IPS DF 4.7 (cell line): ENCODE measurements at regions not wholly inside any gene's neighbourhood (a gene's known extent, or its start where the extent isn't known, plus 50 kb on each side); places are given as distances from the start of the nearest gene placed in this dataset.

ENCODE experiments used
- DNase-seq: peaks from one replicate; pipeline ENCODE4 v3.0.0-alpha.2; 2013; ENCODE audit warnings: low spot score; ENCODE audit errors: extremely low read depth

GRCh38 chr1:194598098-194598497 lies 1411.7 kb upstream of the B3GALT2 start:
- no peak for DNase-seq

- no peak for DNase-seq
These were observed 1399.9 kb upstream of the B3GALT2 start for GRCh38 chr1:194586302-194586701.

- no peak for DNase-seq
These were observed 1397.6 kb upstream of the B3GALT2 start for GRCh38 chr1:194584052-194584451.

GRCh38 chr1:194570476-194570875 lies 1384.1 kb upstream of the B3GALT2 start:
- DNase-seq, result no peak

GRCh38 chr1:194568610-194569009 lies 1382.2 kb upstream of the B3GALT2 start:
- no peak for DNase-seq

GRCh38 chr1:194548071-194548470 lies 1361.7 kb upstream of the B3GALT2 start:
- DNase-seq, result no peak

GRCh38 chr1:194544012-194544411 lies 1357.6 kb upstream of the B3GALT2 start:
- no peak for DNase-seq

- no peak for DNase-seq
These were observed 1352.0 kb upstream of the B3GALT2 start for GRCh38 chr1:194538453-194538852.

- DNase-seq, result no peak
These were observed 1351.1 kb upstream of the B3GALT2 start for GRCh38 chr1:194537521-194537920.

- no peak for DNase-seq
These were observed 1349.0 kb upstream of the B3GALT2 start for GRCh38 chr1:194535369-194535768.

GRCh38 chr1:194534784-194535183 lies 1348.4 kb upstream of the B3GALT2 start:
- DNase-seq, result no peak

GRCh38 chr1:194533641-194534040 lies 1347.2 kb upstream of the B3GALT2 start:
- DNase-seq, result no peak

GRCh38 chr1:194517567-194517966 lies 1331.2 kb upstream of the B3GALT2 start:
- DNase-seq, result no peak

GRCh38 chr1:194515916-194516315 lies 1329.5 kb upstream of the B3GALT2 start:
- no peak for DNase-seq

GRCh38 chr1:194512957-194513356 lies 1326.5 kb upstream of the B3GALT2 start:
- no peak for DNase-seq

GRCh38 chr1:194512345-194512744 lies 1325.9 kb upstream of the B3GALT2 start:
- DNase-seq, result no peak

- no peak for DNase-seq
These were observed 1316.8 kb upstream of the B3GALT2 start for GRCh38 chr1:194503209-194503608.

- DNase-seq, result no peak
These were observed 1309.0 kb upstream of the B3GALT2 start for GRCh38 chr1:194495434-194495833.

- no peak for DNase-seq
These were observed 1300.8 kb upstream of the B3GALT2 start for GRCh38 chr1:194487172-194487571.

GRCh38 chr1:194485432-194485831 lies 1299.0 kb upstream of the B3GALT2 start:
- no peak for DNase-seq

GRCh38 chr1:194478731-194479130 lies 1292.3 kb upstream of the B3GALT2 start:
- no peak for DNase-seq

- DNase-seq, result no peak
These were observed 1291.5 kb upstream of the B3GALT2 start for GRCh38 chr1:194477908-194478307.

GRCh38 chr1:194476872-194477271 lies 1290.5 kb upstream of the B3GALT2 start:
- DNase-seq, result no peak

- DNase-seq, result no peak
These were observed 1289.9 kb upstream of the B3GALT2 start for GRCh38 chr1:194476351-194476750.
